ENCODE measurements at regions not wholly inside any gene's neighbourhood (a gene's known extent, or its start where the extent isn't known, plus 50 kb on each side); places are given as distances from the start of the nearest gene placed in this dataset.

DNA sequence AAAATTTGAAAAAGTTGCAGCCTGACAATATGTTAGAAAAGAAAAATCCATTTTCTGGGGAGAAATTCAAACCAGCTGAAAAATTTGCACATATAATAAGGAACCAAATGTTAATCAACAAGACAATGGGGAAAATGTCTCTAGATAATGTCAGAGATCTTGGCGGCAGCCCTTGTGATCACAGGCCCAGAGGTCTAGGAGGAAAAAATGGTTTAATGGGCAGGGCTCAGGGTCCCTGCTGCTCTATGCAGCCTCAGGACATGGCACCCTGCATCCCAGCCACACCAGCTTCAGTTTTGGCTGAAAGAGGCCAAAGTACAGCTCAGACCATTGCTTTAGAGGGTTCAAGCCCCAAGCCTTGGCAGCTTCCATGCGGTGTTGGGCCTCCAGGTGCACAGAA, 701.9 kb downstream of the IGSF11 start:
- Histone ChIP-seq H3K4me3 (no peak overlapping the region), H3K27ac (no peak overlapping the region), H3K9me3 (peaks cover 0 to 29% of the 10 kb centered on the region in 2 donors), H3K27me3 (no peaks in the 10 kb centered on the region), H3K4me1 (no peaks in the 10 kb centered on the region), H3K36me3 (no peaks in the 10 kb centered on the region)
- intact Hi-C loops (cut with DNase I), result no loop called here
- no peak for ATAC-seq
- no peak for DNase-seq
- TF ChIP-seq CTCF (IDR thresholded peaks at IDR 0.05), result no peak

- no peak for ATAC-seq
- Histone ChIP-seq H3K4me3 (no peak overlapping the region), H3K27ac (no peak overlapping the region), H3K27me3 (no peaks in the 10 kb centered on the region), H3K9me3 (peaks cover 0 to 17% of the 10 kb centered on the region in 2 donors), H3K4me1 (no peaks in the 10 kb centered on the region), H3K36me3 (no peaks in the 10 kb centered on the region)
- intact Hi-C loops (cut with DNase I), result no loop called here
- TF ChIP-seq CTCF (IDR thresholded peaks at IDR 0.05), result no peak
- no peak for DNase-seq
Observed at GRCh38 chr3:118337649-118338048, 697.0 kb downstream of the IGSF11 start.

DNA sequence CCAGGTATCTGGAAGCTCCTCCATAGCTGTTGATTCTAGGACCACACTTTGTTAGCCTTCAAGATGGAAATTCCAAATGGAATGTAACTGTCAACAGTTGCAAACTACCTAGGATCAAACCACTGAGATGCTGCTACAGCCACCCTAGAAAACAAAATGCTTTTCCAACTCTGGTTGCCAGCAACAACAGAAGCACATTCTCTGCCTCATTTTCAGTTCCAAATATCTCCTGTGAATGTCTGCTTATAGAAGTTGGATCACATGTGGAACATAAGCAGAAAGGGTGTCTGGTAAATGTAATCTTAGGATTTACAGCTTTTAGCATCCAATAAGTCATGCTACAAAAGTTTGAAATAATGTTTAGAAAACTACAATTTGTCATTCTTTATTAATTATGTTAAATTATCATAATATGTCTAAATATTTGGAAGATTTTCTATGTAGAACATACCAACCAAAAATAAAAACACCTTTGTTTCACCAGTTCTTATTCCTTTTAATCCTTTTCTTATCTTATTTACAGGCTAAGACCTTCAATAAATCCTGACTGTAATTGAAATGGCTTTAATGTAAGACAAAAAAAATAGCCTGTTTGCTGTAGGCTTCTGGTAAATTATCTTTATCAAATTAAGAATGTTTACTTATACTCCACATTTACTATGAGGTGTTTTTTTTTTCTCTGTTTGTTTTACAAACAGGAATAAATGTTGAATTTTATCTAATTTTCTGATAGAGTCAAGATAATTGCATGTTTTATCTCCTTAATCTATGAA, 687.1 kb downstream of the IGSF11 start:
- Histone ChIP-seq H3K27ac (no peak overlapping the region), H3K9me3 (no peaks in the 10 kb centered on the region), H3K4me1 (no peaks in the 10 kb centered on the region), H3K4me3 (no peak overlapping the region), H3K36me3 (no peaks in the 10 kb centered on the region), H3K27me3 (no peaks in the 10 kb centered on the region)
- DNase-seq (no peak), ATAC-seq (no peak)
- TF ChIP-seq CTCF (IDR thresholded peaks at IDR 0.05), result no peak
- intact Hi-C loops (cut with DNase I), result no loop called here

- intact Hi-C loops (cut with DNase I), result no loop called here
- no peak for TF ChIP-seq CTCF (IDR thresholded peaks at IDR 0.05)
- no peaks in the 10 kb centered on the region for H3K36me3 ChIP-seq
- no peaks in the 10 kb centered on the region for H3K27me3 ChIP-seq
- no peaks in the 10 kb centered on the region for H3K4me1 ChIP-seq
- no peak for ATAC-seq
- H3K4me3 ChIP-seq, result no peak overlapping the region
- DNase-seq, result no peak
- no peaks in the 10 kb centered on the region for H3K9me3 ChIP-seq
- no peak overlapping the region for H3K27ac ChIP-seq
Observed at GRCh38 chr3:118348169-118348557, 686.5 kb downstream of the IGSF11 start.

- ATAC-seq (no peak), DNase-seq (no peak)
- Histone ChIP-seq H3K9me3 (peaks cover 0 to 52% of the 10 kb centered on the region in 2 donors), H3K27ac (no peak overlapping the region), H3K36me3 (no peaks in the 10 kb centered on the region), H3K27me3 (no peaks in the 10 kb centered on the region), H3K4me3 (no peak overlapping the region), H3K4me1 (no peaks in the 10 kb centered on the region)
- TF ChIP-seq CTCF (IDR thresholded peaks at IDR 0.05), result no peak
- intact Hi-C loops (cut with DNase I), result no loop called here
Observed at GRCh38 chr3:118354556-118354955, 680.1 kb downstream of the IGSF11 start.
